Activated CD8-positive, alpha-beta T cell treated with anti-CD3 and anti-CD28 coated beads, Interleukin-2, amount 10 ng/mL, durations not matched to agents 7 days and 5 days (primary cell): ENCODE measurements at regions not wholly inside any gene's neighbourhood (a gene's known extent, or its start where the extent isn't known, plus 50 kb on each side); places are given as distances from the start of the nearest gene placed in this dataset.

Experiments
- ATAC-seq: fragments of 150-1000 bp; cut with Tn5 transposase; one replicate; pipeline ENCODE4 v1.10.0; 2021; ENCODE audit warnings: moderate library complexity
- CTCF ChIA-PET: fragments of 350-600 bp; sonication (Branson Sonifier 250); formaldehyde crosslinking; loops from one replicate; lab custom pipeline; 2021; ENCODE audit warnings: antibody characterized with exemption; lab: Charles Lee
- POLR2A ChIA-PET: fragments of 350-600 bp; sonication (Branson Sonifier 250); formaldehyde crosslinking; loops from one replicate; lab custom pipeline; 2021; ENCODE audit warnings: antibody characterized with exemption; lab: Charles Lee
- DNase-seq: peaks from one replicate; pipeline ENCODE4 v3.0.0-alpha.2; 2020
- H3K27ac Mint-ChIP-seq: one replicate; pipeline ENCODE4 v1.8.0; 2021; ENCODE audit warnings: mild to moderate bottlenecking, mixed read lengths
- H3K27me3 Mint-ChIP-seq: one replicate; pipeline ENCODE4 v1.8.0; 2021; ENCODE audit warnings: low read depth, mixed read lengths
- H3K36me3 Mint-ChIP-seq: one replicate; pipeline ENCODE4 v1.8.0; 2021; ENCODE audit warnings: low read depth, mixed read lengths
- H3K4me1 Mint-ChIP-seq: one replicate; pipeline ENCODE4 v1.8.0; 2021; ENCODE audit warnings: low read depth, mixed read lengths
- H3K4me3 Mint-ChIP-seq: one replicate; pipeline ENCODE4 v1.8.0; 2021; ENCODE audit warnings: mild to moderate bottlenecking, mixed read lengths
- H3K9me3 Mint-ChIP-seq: one replicate; pipeline ENCODE4 v1.8.0; 2022; ENCODE audit warnings: mixed read lengths; ENCODE audit not compliant: insufficient read depth

DNA sequence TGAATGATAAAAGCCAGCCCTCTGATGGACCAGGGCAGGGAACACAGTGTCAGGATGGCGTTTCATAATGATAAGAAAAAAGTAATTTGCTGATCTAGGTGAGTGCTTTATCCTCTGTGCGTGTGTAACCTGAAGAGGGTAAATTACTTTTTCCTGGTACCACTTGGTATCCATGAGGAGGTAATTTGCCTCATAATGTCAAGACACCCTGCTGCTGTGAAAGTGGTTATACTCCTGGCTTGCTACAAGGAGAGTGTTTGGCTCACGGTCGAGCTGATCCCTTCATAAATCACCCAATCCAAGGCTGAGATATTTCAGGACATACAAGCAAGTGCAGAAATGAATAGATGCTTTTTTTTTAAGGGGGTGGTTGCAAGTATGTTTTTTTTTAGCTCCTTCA, 207.2 kb upstream of the PGR start:
- no peak overlapping the region for H3K27ac Mint-ChIP-seq
- no peak for DNase-seq
- peaks cover 5% of the 10 kb centered on the region for H3K9me3 Mint-ChIP-seq
- no peaks in the 10 kb centered on the region for H3K4me1 Mint-ChIP-seq
- H3K4me3 Mint-ChIP-seq, result no peak overlapping the region
- H3K36me3 Mint-ChIP-seq, result no peaks in the 10 kb centered on the region
- no peak for ATAC-seq
- ChIA-PET POLR2A (no interaction called here), CTCF (no interaction called here)
- H3K27me3 Mint-ChIP-seq, result no peaks in the 10 kb centered on the region

DNA sequence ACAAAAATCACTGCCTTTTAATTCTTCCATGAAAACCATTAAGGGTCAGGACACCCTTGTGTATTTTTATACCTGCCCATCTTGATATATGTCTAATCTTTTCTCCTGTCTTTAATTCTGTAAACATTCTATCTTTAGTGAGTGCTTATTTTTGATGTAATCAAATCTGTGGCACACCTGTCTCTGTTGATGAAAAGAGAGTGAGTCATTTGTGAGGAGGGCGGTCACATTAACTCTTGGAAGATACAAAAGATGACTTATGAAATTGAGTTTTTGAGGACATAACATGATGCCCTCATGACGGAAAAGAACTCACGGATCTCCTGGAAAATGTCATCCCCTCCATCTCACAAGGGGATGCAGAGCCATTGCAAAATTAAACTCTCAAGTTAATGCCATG, 206.5 kb upstream of the PGR start:
- no peak overlapping the region for H3K27ac Mint-ChIP-seq
- H3K27me3 Mint-ChIP-seq, result no peaks in the 10 kb centered on the region
- H3K36me3 Mint-ChIP-seq, result no peaks in the 10 kb centered on the region
- no peak overlapping the region for H3K4me3 Mint-ChIP-seq
- no peaks in the 10 kb centered on the region for H3K4me1 Mint-ChIP-seq
- DNase-seq, result no peak
- H3K9me3 Mint-ChIP-seq, result peaks cover 5% of the 10 kb centered on the region
- ATAC-seq, result no peak
- ChIA-PET POLR2A (no interaction called here), CTCF (no interaction called here)

DNA sequence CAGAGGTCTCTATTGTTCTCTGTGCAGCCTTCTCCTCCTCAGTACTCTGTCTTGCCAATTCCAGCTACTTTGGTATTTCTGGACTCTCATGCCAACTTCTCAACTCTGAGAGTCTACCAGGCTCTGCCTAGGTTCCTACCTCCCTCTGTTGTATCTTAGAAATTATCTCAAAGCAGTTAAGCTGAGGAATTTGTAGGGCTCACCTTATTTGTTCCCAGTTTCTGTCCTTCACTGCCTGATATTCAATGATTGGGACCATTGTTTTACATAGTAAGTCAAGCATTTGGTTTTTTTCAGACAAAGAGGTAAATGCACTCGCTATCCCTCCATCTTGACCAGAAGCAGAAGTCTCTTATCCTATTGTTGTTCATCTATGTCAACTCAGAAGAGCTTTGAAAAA, 205.0 kb upstream of the PGR start:
- no peak for ATAC-seq
- H3K4me3 Mint-ChIP-seq, result no peak overlapping the region
- peaks cover 5% of the 10 kb centered on the region for H3K9me3 Mint-ChIP-seq
- no peak for DNase-seq
- no peaks in the 10 kb centered on the region for H3K4me1 Mint-ChIP-seq
- ChIA-PET POLR2A (no interaction called here), CTCF (no interaction called here)
- H3K27me3 Mint-ChIP-seq, result no peaks in the 10 kb centered on the region
- H3K27ac Mint-ChIP-seq, result no peak overlapping the region
- H3K36me3 Mint-ChIP-seq, result no peaks in the 10 kb centered on the region

DNA sequence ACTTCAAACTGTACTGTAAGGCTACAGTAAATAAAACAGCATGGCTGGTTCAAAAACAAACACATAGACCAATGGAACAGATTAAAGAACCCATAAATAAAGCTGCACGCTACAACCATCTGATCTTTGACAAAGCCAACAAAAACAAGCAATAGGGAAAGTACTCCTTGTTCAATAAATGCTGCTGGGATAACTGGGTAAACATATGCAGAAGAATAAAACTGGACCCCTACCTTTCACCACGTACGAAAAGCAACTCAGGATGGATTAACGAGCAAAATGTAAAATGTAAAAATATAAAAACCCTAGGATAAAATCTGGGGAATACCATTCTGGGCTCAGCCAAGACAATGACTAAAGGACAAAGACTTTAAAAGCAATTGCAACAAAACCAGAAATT, 201.8 kb upstream of the PGR start:
- Mint-ChIP-seq H3K9me3 (no peaks in the 10 kb centered on the region), H3K36me3 (no peaks in the 10 kb centered on the region), H3K4me1 (no peaks in the 10 kb centered on the region), H3K27me3 (no peaks in the 10 kb centered on the region), H3K4me3 (no peak overlapping the region), H3K27ac (no peak overlapping the region)
- POLR2A ChIA-PET, result no interaction called here
- ATAC-seq (no peak), DNase-seq (no peak)
- CTCF ChIA-PET, result no interaction called here

DNA sequence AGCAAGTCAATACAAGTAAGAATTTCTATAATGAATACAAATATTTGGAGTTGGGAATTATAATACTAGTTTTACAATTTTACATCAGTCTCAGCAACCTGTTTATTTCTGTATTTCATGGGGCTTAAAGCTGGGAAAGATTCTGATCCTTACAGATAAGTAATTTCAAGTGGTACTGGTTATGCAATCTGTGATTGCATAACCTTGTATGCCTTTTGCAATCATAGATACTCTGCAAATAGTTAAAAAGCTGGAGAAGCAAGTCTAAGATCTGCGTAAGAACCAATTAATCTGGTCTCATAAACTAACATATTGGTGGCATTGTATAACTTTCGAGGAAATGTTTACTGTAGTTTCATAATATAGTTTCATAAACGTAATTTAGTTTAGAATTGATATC, 198.3 kb upstream of the PGR start:
- H3K9me3 Mint-ChIP-seq, result peaks cover 4% of the 10 kb centered on the region
- ATAC-seq, result no peak
- no peaks in the 10 kb centered on the region for H3K27me3 Mint-ChIP-seq
- no peak overlapping the region for H3K27ac Mint-ChIP-seq
- H3K36me3 Mint-ChIP-seq, result no peaks in the 10 kb centered on the region
- DNase-seq, result no peak
- ChIA-PET CTCF (no interaction called here), POLR2A (no interaction called here)
- H3K4me3 Mint-ChIP-seq, result no peak overlapping the region
- no peaks in the 10 kb centered on the region for H3K4me1 Mint-ChIP-seq

DNA sequence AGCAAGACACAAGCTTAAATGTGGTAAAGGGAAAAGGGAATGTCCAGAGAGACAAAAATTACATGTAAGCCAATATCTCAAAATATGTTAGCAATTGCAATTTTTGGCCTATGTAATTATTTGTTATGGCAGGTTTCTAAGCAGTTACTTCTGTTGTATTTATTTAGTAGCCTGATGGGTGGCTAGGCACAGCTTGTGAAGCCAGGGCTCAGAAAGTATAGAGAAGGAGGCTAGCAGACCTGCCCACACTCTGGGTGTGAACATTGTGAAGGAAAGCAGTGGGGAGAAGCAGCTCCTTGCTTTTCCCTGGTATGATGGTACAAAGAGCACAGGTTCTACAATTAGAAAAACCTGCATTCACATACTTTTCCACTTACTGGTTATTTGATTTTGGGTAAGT, 196.5 kb upstream of the PGR start:
- no peaks in the 10 kb centered on the region for H3K27me3 Mint-ChIP-seq
- no peaks in the 10 kb centered on the region for H3K36me3 Mint-ChIP-seq

DNA sequence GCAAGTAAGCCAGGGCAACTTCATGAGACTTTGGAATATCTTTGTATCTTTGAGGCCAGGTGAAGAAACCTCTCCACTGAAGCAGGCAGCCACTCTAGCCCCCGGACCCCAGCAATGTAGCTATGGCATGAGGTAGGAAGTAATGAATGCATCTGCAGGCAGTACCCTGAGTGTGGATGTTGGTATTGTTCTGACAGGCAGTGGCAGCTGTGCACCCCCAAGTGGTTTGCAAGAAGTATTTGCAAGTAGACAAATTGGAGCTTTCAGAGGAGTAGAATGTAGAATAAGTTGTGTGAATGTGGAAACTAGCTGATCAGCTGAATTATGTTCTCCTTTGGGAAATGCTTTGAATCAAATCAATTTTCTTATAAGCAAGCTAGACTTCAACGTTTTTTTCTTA, 194.4 kb upstream of the PGR start:
- H3K27me3 Mint-ChIP-seq, result no peaks in the 10 kb centered on the region
- POLR2A ChIA-PET, result no interaction called here
- H3K4me3 Mint-ChIP-seq, result no peak overlapping the region
- CTCF ChIA-PET, result no interaction called here
- ATAC-seq (no peak), DNase-seq (no peak)
- H3K4me1 Mint-ChIP-seq, result no peaks in the 10 kb centered on the region
- no peak overlapping the region for H3K27ac Mint-ChIP-seq
- H3K36me3 Mint-ChIP-seq, result no peaks in the 10 kb centered on the region
- peaks cover 10% of the 10 kb centered on the region for H3K9me3 Mint-ChIP-seq

More for the DNA sequence above, 196.5 kb upstream of the PGR start:
- ChIA-PET CTCF (no interaction called here), POLR2A (interaction anchor here (0.6 kb wide), 1 partner anchor 23 kb away, joined by 5 read pairs; no protein-coding TSS in a partner anchor)
- ATAC-seq, result no peak
- H3K27ac Mint-ChIP-seq, result no peak overlapping the region
- peaks cover 4% of the 10 kb centered on the region for H3K9me3 Mint-ChIP-seq
- H3K4me1 Mint-ChIP-seq, result no peaks in the 10 kb centered on the region
- DNase-seq, result no peak
- no peak overlapping the region for H3K4me3 Mint-ChIP-seq

DNA sequence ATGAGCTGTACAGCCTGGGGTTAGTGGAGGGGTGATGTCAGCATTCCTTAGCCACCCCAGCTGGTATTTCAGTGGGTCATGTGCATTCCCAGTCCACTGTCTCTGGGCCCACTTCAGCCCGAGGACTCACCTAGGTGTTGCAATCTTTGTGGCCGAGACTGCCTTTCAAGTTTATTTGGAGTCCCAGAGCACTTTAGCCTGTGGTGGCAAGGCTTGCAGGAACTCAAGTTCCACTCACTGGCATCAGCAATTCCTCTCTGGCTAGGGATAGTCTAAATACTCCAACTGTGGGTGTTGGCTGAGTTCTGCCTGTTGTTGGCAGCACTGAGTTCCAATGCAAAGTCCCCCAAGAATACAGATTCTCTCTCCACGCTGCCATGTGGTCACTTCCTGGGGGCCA, 191.6 kb upstream of the PGR start:
- Mint-ChIP-seq H3K4me1 (no peaks in the 10 kb centered on the region), H3K4me3 (no peak overlapping the region), H3K27me3 (no peaks in the 10 kb centered on the region), H3K27ac (no peak overlapping the region), H3K36me3 (no peaks in the 10 kb centered on the region), H3K9me3 (peaks cover 10% of the 10 kb centered on the region)
- ATAC-seq (no peak), DNase-seq (no peak)
- ChIA-PET POLR2A (no interaction called here), CTCF (no interaction called here)

DNA sequence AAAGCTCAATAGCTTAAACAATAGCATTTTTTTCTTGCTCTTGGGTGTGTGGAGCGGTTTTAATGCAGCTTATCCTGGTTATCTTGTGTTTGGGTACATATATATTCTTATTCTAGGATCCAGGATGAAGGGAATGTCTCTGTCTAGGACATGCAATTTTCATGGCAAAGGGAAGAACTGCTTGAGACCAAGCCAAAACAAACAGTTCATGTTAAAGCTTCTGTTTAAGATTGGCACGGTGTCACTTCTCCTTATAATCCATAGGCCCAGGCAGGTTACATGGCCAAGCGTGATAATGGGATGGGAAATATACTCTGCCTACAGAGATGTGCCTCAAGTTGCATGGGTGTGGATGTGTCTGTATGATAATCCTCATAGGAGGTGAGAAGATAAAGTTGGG, 177.1 kb upstream of the PGR start:
- Mint-ChIP-seq H3K4me1 (no peaks in the 10 kb centered on the region), H3K36me3 (no peaks in the 10 kb centered on the region), H3K4me3 (no peak overlapping the region), H3K27ac (no peak overlapping the region), H3K27me3 (no peaks in the 10 kb centered on the region), H3K9me3 (peaks cover 5% of the 10 kb centered on the region)
- DNase-seq (no peak), ATAC-seq (no peak)
- POLR2A ChIA-PET, result no interaction called here
- CTCF ChIA-PET, result no interaction called here

DNA sequence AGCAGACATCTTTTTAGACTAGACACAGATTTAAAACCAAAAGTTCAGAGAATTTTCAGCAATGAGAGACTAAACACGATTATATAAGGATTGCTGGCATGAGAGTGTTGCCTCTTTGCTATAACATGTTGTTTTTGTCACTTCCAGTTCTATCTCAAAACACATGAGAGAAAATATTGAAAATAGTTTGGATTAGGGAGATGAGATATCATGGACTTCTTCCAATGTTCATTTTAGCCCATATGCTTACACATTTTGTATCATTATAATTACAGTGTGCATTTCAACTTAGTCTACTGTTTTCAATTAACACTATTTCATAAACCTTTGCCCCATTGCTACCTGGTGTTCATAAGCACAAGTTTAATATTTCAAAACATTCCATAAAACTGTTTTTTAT, 175.9 kb upstream of the PGR start:
- H3K27me3 Mint-ChIP-seq, result no peaks in the 10 kb centered on the region
- no peaks in the 10 kb centered on the region for H3K4me1 Mint-ChIP-seq
- no peak for ATAC-seq
- peaks cover 5% of the 10 kb centered on the region for H3K9me3 Mint-ChIP-seq
- no peak overlapping the region for H3K27ac Mint-ChIP-seq
- H3K4me3 Mint-ChIP-seq, result no peak overlapping the region
- ChIA-PET POLR2A (no interaction called here), CTCF (no interaction called here)
- no peaks in the 10 kb centered on the region for H3K36me3 Mint-ChIP-seq
- DNase-seq, result no peak

DNA sequence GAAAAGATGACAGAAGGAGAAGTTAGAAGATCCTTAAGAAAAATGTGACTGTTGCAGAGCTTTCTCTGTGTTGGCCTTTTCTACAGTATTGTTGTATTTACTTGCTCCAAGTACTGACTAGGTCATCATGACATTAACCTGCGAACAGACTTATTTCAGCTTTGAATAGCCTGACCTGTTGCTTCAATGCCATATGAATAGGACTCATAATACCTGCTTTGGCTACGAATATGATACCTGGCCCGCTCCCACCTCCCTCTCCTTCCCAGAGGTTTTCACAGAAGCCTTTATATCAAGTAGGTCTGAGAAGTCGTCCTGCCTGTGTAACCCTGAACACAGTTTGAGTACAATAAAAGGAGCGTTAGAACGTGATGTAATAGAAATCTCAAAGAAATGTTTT, 169.6 kb upstream of the PGR start:
- CTCF ChIA-PET, result interaction anchor here (0.6 kb wide), 1 partner anchor 181 kb away, joined by 3 read pairs; no protein-coding TSS in a partner anchor
- no peak for ATAC-seq
- no peaks in the 10 kb centered on the region for H3K4me1 Mint-ChIP-seq
- no peak overlapping the region for H3K4me3 Mint-ChIP-seq
- POLR2A ChIA-PET, result no interaction called here
- no peaks in the 10 kb centered on the region for H3K27me3 Mint-ChIP-seq
- DNase-seq, result no peak
- H3K9me3 Mint-ChIP-seq, result peaks cover 13% of the 10 kb centered on the region
- no peak overlapping the region for H3K27ac Mint-ChIP-seq
- no peaks in the 10 kb centered on the region for H3K36me3 Mint-ChIP-seq

DNA sequence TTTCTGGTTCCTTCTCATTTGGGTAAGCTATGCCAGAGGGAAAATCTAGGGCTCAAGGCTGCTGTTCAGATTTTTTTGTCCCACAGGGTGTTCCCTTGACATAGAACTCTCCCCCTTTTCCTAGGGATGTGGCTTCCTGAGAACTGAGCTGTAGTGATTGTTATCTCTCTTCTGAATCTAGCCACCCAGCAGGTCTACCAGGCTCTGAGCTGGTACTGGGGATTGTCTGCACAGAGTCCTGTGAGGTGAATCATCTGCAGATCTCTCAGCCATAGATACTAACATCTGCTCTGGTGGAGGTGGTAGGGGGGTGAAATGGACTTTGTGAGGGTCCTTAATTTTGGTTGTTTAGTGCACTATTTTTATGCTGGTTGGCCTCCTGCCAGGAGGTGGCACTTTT, 167.3 kb upstream of the PGR start:
- Mint-ChIP-seq H3K27me3 (no peaks in the 10 kb centered on the region), H3K4me3 (no peak overlapping the region), H3K4me1 (no peaks in the 10 kb centered on the region), H3K9me3 (peaks cover 16% of the 10 kb centered on the region), H3K36me3 (no peaks in the 10 kb centered on the region), H3K27ac (no peak overlapping the region)
- POLR2A ChIA-PET, result no interaction called here
- DNase-seq, result no peak
- ATAC-seq, result no peak
- CTCF ChIA-PET, result no interaction called here

DNA sequence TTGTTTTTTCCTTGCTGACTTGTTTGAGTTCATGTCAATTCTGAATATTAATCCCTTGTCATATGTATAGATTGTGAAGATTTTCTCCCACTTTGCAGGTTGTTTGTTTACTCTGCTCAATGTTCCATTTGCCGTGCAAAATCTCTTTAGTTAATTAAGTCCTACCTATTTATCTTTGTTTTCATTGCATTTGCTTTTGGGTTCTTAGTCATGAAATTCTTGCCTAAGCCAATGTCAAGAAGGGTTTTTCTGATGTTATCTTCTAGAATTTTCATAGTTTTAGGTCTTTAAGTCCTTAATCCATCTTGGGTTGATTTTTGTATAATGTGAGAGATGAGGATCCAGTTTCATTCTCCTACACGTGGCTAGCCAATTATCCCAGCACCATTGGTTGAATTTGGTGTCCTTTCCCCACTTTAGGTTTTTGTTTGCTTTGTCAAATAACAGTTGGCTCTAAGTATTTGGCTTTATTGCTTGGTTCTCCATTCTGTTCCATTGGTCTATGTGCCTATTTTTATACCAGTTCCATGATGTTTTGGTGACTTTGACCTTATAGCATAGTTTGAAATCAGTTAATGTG, 163.1 kb upstream of the PGR start:
- no peaks in the 10 kb centered on the region for H3K36me3 Mint-ChIP-seq
- no peaks in the 10 kb centered on the region for H3K27me3 Mint-ChIP-seq
- H3K9me3 Mint-ChIP-seq, result peaks cover 19% of the 10 kb centered on the region
- no peak for ATAC-seq
- ChIA-PET POLR2A (no interaction called here), CTCF (no interaction called here)
- H3K4me1 Mint-ChIP-seq, result no peaks in the 10 kb centered on the region
- H3K27ac Mint-ChIP-seq, result no peak overlapping the region
- H3K4me3 Mint-ChIP-seq, result no peak overlapping the region
- no peak for DNase-seq
